H9 (cell line): ENCODE measurements at regions not wholly inside any gene's neighbourhood (a gene's known extent, or its start where the extent isn't known, plus 50 kb on each side); places are given as distances from the start of the nearest gene placed in this dataset.

Source experiments
- DNase-seq: peaks from one replicate; pipeline ENCODE4 v3.0.0-alpha.2; 2017
- H2AFZ ChIP-seq: one replicate; pipeline ENCODE4 v1.6.1; 2013; ENCODE audit warnings: mild to moderate bottlenecking, low read length, control low read depth, moderate library complexity
- H2AK5ac ChIP-seq: 2 replicates; pipeline ENCODE4 v1.6.1; 2013; ENCODE audit warnings: low read length, control low read depth, mixed read lengths; ENCODE audit not compliant: insufficient read length
- H2BK120ac ChIP-seq: one replicate; pipeline ENCODE4 v1.6.1; 2013; ENCODE audit warnings: low read depth, mild to moderate bottlenecking, low read length, control low read depth, inconsistent platforms; ENCODE audit not compliant: poor library complexity, severe bottlenecking
- H2BK12ac ChIP-seq: 2 replicates; pipeline ENCODE4 v1.6.1; 2013; ENCODE audit warnings: low read length, control low read depth, mixed read lengths, low read depth; ENCODE audit not compliant: insufficient read length
- H2BK15ac ChIP-seq: 2 replicates; pipeline ENCODE4 v1.6.1; 2013; ENCODE audit warnings: low read depth, low read length, control low read depth
- H2BK20ac ChIP-seq: one replicate; pipeline ENCODE4 v1.6.1; 2013; ENCODE audit warnings: low read depth, mild to moderate bottlenecking, low read length, control low read depth, inconsistent platforms; ENCODE audit not compliant: poor library complexity, severe bottlenecking
- H2BK5ac ChIP-seq: 2 replicates; pipeline ENCODE4 v1.6.1; 2013; ENCODE audit warnings: low read length, control low read depth, mixed read lengths; ENCODE audit not compliant: insufficient read length
- H3K14ac ChIP-seq: 2 replicates; pipeline ENCODE4 v1.6.1; 2013; ENCODE audit warnings: low read length, control low read depth; ENCODE audit not compliant: insufficient read depth
- H3K18ac ChIP-seq: 2 replicates; pipeline ENCODE4 v1.6.1; 2013; ENCODE audit warnings: low read depth, mild to moderate bottlenecking, mixed read lengths, low read length, control low read depth; ENCODE audit not compliant: insufficient read length
- H3K23ac ChIP-seq: 2 replicates; pipeline ENCODE4 v1.6.1; 2013; ENCODE audit warnings: low read length, control low read depth, mixed read lengths, low read depth; ENCODE audit not compliant: insufficient read length
- H3K23me2 ChIP-seq: 2 replicates; pipeline ENCODE4 v1.6.1; 2013; ENCODE audit warnings: low read depth, mild to moderate bottlenecking, mixed read lengths, low read length, control low read depth; ENCODE audit not compliant: insufficient read length, poor library complexity, severe bottlenecking
- H3K27ac ChIP-seq: 2 replicates; pipeline ENCODE4 v1.5.1; 2013; ENCODE audit warnings: low read length, control low read depth, mixed read lengths, low read depth; ENCODE audit not compliant: insufficient read length
- H3K27me3 ChIP-seq: 2 replicates; pipeline ENCODE4 v1.6.1; 2013; ENCODE audit warnings: low read length, control low read depth, inconsistent platforms; ENCODE audit not compliant: insufficient read depth
- H3K4ac ChIP-seq: 2 replicates; pipeline ENCODE4 v1.6.1; 2013; ENCODE audit warnings: low read depth, mild to moderate bottlenecking, control low read depth, inconsistent platforms, low read length, moderate library complexity
- H3K4me1 ChIP-seq: 2 replicates; pipeline ENCODE4 v1.6.1; 2013; ENCODE audit warnings: low read length, control low read depth, inconsistent platforms; ENCODE audit not compliant: insufficient read depth
- H3K4me2 ChIP-seq: 2 replicates; pipeline ENCODE4 v1.6.1; 2013; ENCODE audit warnings: low read length, control low read depth, mixed read lengths; ENCODE audit not compliant: insufficient read length, insufficient read depth
- H3K56ac ChIP-seq: 2 replicates; pipeline ENCODE4 v1.6.1; 2013; ENCODE audit warnings: low read depth, mild to moderate bottlenecking, mixed read lengths, low read length, control low read depth; ENCODE audit not compliant: insufficient read length
- H3K79me1 ChIP-seq: 2 replicates; pipeline ENCODE4 v1.6.1; 2013; ENCODE audit warnings: low read depth, mild to moderate bottlenecking, moderate library complexity, low read length, control low read depth, inconsistent platforms; ENCODE audit not compliant: insufficient read depth, poor library complexity, severe bottlenecking
- H3K79me2 ChIP-seq: 2 replicates; pipeline ENCODE4 v1.6.1; 2013; ENCODE audit warnings: low read length, control low read depth, inconsistent platforms; ENCODE audit not compliant: insufficient read depth
- H3K9ac ChIP-seq: 2 replicates; pipeline ENCODE4 v1.6.1; 2013; ENCODE audit warnings: low read length, control low read depth, mixed read lengths; ENCODE audit not compliant: insufficient read length; ENCODE audit errors: extremely low read depth
- H3K9me3 ChIP-seq: one replicate; pipeline ENCODE4 v1.6.1; 2013; ENCODE audit warnings: low read depth, low read length, inconsistent platforms; ENCODE audit not compliant: control insufficient read depth
- H3T11ph ChIP-seq: one replicate; pipeline ENCODE4 v1.6.1; 2013; ENCODE audit warnings: mild to moderate bottlenecking, low read length, control low read depth, inconsistent platforms
- H4K20me1 ChIP-seq: one replicate; pipeline ENCODE4 v1.6.1; 2013; ENCODE audit not compliant: control insufficient read depth, insufficient read length, insufficient read depth
- H4K5ac ChIP-seq: 2 replicates; pipeline ENCODE4 v1.6.1; 2013; ENCODE audit warnings: low read depth, mild to moderate bottlenecking, mixed read lengths, low read length, control low read depth; ENCODE audit not compliant: insufficient read length
- H4K8ac ChIP-seq: replicated peaks from 2 replicates; pipeline ENCODE4 v1.6.1; 2013; ENCODE audit warnings: low read length, control low read depth, mixed read lengths, low read depth; ENCODE audit not compliant: insufficient read length
- H4K91ac ChIP-seq: 2 replicates; pipeline ENCODE4 v1.6.1; 2013; ENCODE audit warnings: low read depth, mild to moderate bottlenecking, moderate library complexity, mixed read lengths, low read length, control low read depth; ENCODE audit not compliant: insufficient read length
- H3K27ac Mint-ChIP-seq, 3 experiments: 2 replicates in 2 of 3; 3 replicates in 1 of 3; pipeline ENCODE4 v1.8.0; 2020 to 2021; ENCODE audit warnings: mixed read lengths in 3 of 3, mild to moderate bottlenecking in 1 of 3, moderate library complexity in 1 of 3
- H3K27me3 Mint-ChIP-seq: 2 replicates; pipeline ENCODE4 v1.8.0; 2021; ENCODE audit warnings: low read depth, mild to moderate bottlenecking, moderate library complexity, mixed read lengths
- H3K36me3 Mint-ChIP-seq, 3 experiments: 2 replicates in 2 of 3; 3 replicates in 1 of 3; pipeline ENCODE4 v1.8.0; 2020 to 2021; ENCODE audit warnings: low read depth in 3 of 3, mixed read lengths in 3 of 3; ENCODE audit not compliant: insufficient read depth in 1 of 3
- H3K4me1 Mint-ChIP-seq, 2 experiments: 2 replicates each; pipeline ENCODE4 v1.8.0; 2020; ENCODE audit warnings: mixed read lengths in 2 of 2
- H3K4me3 Mint-ChIP-seq, 2 experiments: 2 replicates in 1 of 2; 3 replicates in 1 of 2; pipeline ENCODE4 v1.8.0; 2020 to 2021; ENCODE audit warnings: mild to moderate bottlenecking in 2 of 2, mixed read lengths in 2 of 2, moderate library complexity in 1 of 2
- H3K9me3 Mint-ChIP-seq, 2 experiments: 2 replicates in 1 of 2; 3 replicates in 1 of 2; pipeline ENCODE4 v1.8.0; 2020; ENCODE audit warnings: mild to moderate bottlenecking in 2 of 2, mixed read lengths in 2 of 2, moderate library complexity in 1 of 2
- CTCF ChIP-seq: fragments of 200-600 bp; sonication (generic); conservative IDR thresholded peaks from 3 replicates; pipeline ENCODE4 v1.8.0; 2021; ENCODE audit warnings: antibody characterized with exemption, mild to moderate bottlenecking
- WGBS: extraction: QIAGEN DNeasy Blood & Tissue Kit; methylation state at CpG from one replicate; pipeline ENCODE4 v1.1.7; 2013; ENCODE audit warnings: missing lambda C conversion rate, low lambda C conversion rate, mixed read lengths; ENCODE audit not compliant: insufficient read length; ENCODE audit errors: extremely low coverage; 5-methylcytosine and 5-hydroxymethylcytosine counted together

DNA sequence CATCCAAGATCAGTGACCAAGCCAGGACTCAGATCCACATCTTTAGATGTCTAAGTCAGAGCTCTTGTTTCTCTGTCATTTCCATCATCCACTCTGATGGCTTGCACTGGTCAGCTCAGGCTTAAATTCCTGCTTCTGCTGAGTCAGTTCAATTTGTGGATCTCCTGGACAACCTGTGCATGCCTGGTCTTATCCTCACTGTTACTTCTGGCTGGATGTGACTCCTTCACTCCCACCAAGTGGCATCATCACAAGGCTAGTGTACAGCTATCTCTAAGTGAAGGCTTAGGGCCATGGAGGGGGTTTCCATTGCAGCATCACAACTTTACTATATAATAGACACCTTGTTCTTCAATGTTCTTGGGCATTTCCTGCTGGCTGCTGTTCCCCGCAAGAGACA is 102.9 kb downstream of the EMP1 start:
- Histone ChIP-seq H3K4me1 (no peaks in the 10 kb centered on the region), H3K9me3 (no peaks in the 10 kb centered on the region), H2BK20ac (no peak overlapping the region), H3T11ph (no peak overlapping the region), H3K27me3 (no peaks in the 10 kb centered on the region), H3K79me2 (no peaks in the 10 kb centered on the region), H3K23ac (no peak overlapping the region), H3K9ac (no peak overlapping the region), H2BK120ac (no peak overlapping the region), H2BK5ac (no peak overlapping the region), H4K5ac (no peak overlapping the region), H2BK12ac (no peak overlapping the region), H3K4ac (no peak overlapping the region), H3K79me1 (no peaks in the 10 kb centered on the region), H3K18ac (no peak overlapping the region), H3K23me2 (no peaks in the 10 kb centered on the region), H3K14ac (no peak overlapping the region), H2AFZ (no peak overlapping the region), H4K91ac (no peak overlapping the region), H3K56ac (no peak overlapping the region), H2AK5ac (no peak overlapping the region), H4K8ac (no peak overlapping the region), H3K4me2 (no peak overlapping the region), H2BK15ac (no peak overlapping the region), H4K20me1 (no peaks in the 10 kb centered on the region), H3K27ac (no peak overlapping the region)
- no peak overlapping the region for H3K4me3 Mint-ChIP-seq
- H3K4me1 Mint-ChIP-seq = peaks cover 4 to 6% of the 10 kb centered on the region in 2 experiments; a peak in 3 of 4 replicates
- no CpG with 5 or more reads among the region's 1 CpG for WGBS
- no peaks in the 10 kb centered on the region for H3K36me3 Mint-ChIP-seq
- peaks cover 0 to 3% of the 10 kb centered on the region in 2 experiments; a peak in 1 of 5 replicates for H3K9me3 Mint-ChIP-seq
- H3K27ac Mint-ChIP-seq = no peak overlapping the region
- TF ChIP-seq CTCF = no peak
- DNase-seq = no peak
- H3K27me3 Mint-ChIP-seq = peaks cover 3% of the 10 kb centered on the region
